GM21447 (cell line): ENCODE measurements at regions not wholly inside any gene's neighbourhood (a gene's known extent, or its start where the extent isn't known, plus 50 kb on each side); places are given as distances from the start of the nearest gene placed in this dataset.
"Not testable (repeated sequence)": the region's sequence is repeated elsewhere in the genome, so short reads cannot be mapped to it uniquely, and the experiment has no call there.

ENCODE experiments used
- ATAC-seq: cut with Tn5 transposase; IDR thresholded peaks from one replicate; pipeline ENCODE4 v1.9.1; 2021; ENCODE audit not compliant: unreplicated experiment

- ATAC-seq, result no peak
These were observed 704.2 kb upstream of the KLHL1 start for GRCh38 chr13:70812481-70812880.

- no peak for ATAC-seq
These were observed 701.3 kb upstream of the KLHL1 start for GRCh38 chr13:70809588-70809987.

GRCh38 chr13:70798385-70798784 lies 690.1 kb upstream of the KLHL1 start:
- ATAC-seq, result no peak

- ATAC-seq, result no peak
These were observed 687.2 kb upstream of the KLHL1 start for GRCh38 chr13:70795484-70795883.

GRCh38 chr13:70792121-70792520 lies 683.9 kb upstream of the KLHL1 start:
- no peak for ATAC-seq

- no peak for ATAC-seq
These were observed 681.5 kb upstream of the KLHL1 start for GRCh38 chr13:70789751-70790150.

DNA sequence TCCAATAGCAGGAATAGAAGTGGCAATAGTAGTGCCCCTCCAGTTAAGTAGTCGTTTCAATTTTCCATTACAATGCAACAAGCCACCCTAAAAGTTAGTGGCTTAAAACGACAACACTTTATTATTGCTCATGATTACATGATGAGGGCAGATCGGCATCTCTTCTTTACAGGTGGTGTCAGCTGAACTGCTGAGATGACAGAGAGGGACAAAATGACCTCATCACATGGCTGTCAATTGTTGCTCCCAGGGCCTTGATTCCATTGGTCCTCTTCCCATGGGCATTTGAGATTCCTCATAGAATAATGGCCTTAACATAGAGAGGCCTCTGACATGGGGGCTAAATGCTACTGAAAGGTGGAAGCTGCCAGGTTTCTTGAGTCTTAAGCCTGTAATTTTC lies 679.8 kb upstream of the KLHL1 start:
- ATAC-seq, result no peak

DNA sequence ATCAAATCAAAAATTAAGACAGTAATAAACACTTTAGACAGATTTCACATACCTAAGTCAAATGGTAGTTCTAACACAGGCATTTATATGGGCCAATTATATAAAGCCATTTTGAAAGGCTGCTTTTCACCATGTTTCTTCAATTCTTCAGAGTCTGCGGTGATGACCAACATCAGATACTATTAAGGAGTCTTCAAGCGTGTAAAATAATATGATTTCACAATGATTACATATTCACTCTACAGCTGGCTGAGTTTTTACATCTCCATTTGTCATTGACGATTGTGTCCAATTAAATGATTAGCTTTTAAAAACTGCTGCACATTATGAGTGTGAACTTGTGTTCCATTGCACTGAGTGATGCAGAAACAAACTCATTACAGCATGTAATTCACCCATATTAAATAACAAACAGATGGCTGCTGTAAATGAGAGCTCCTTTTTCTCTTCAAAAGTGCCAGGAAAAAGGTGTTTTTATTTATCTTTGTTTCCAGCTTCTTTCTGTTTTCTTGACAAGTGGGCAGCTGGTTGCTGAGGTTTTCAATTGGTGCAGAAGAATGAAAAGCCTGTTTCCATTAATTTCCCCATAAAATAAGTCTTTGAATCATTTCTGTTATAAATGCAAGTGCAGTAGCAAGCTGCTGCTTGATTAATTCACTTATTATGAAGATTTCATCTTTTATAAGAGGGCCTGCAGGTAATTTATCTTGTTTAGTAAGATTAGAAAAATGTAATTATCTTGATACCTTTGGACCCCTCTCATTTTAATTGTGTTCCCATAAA lies 676.1 kb upstream of the KLHL1 start:
- no peak for ATAC-seq

GRCh38 chr13:70769817-70770216 lies 661.6 kb upstream of the KLHL1 start:
- ATAC-seq, result no peak

GRCh38 chr13:70758932-70759331 lies 650.7 kb upstream of the KLHL1 start:
- no peak for ATAC-seq

GRCh38 chr13:70756088-70756487 lies 647.8 kb upstream of the KLHL1 start:
- ATAC-seq, result no peak

DNA sequence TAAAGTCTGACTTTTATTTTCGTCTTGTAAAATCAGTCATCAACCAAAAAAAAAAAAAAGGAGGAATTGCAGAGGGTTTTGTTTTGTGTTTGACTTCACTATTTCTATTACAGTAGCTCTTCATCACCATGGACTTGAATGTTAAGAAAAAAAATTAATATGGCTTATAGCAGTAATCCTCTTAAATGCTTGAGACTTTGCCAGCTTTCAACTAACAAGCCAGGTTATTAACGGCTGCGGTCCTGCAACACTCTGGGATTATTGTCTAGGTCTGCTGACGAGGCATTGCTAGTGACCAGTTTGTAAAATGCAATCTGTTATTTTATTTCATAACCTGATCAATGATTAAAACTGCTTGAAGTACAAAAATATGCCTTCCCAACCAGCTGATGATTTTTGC lies 647.2 kb upstream of the KLHL1 start:
- ATAC-seq, result no peak

DNA sequence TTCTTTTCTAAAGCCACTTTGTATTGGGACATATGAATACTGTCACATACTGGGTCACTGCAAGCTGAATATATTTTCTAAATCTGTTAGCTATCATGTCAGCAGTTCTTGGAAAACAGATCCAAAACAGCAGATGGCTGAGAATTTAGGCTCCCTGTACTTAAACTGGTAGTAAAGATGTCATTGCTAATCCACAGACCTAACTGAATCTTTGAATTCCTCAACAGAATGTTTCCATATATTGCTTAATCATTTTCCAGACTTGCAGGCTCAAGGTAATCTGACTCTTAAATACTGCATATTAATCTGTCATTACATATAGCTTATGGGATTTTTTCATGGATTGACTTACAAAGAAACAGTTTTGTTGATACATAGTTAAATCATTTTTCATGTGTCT lies 639.0 kb upstream of the KLHL1 start:
- ATAC-seq, result no peak

DNA sequence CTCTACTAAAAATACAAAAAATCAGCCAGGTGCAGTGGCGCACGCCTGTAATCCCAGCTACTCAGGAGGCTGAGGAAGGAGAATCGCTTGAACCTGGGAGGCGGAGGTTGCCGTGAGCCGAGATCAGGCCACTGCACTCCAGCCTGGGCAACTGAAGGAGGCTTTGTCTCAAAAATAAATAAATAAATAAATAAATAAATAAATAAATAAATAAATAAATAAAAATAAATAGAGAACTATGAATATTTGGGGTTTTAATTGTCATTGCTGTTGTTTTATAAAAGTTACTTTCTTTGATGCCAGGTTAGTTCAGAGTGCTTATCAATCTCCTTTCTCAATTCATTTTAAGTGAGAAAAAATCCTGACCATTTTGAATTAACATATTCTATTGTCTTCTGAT lies 638.2 kb upstream of the KLHL1 start:
- ATAC-seq, result not testable (repeated sequence)

DNA sequence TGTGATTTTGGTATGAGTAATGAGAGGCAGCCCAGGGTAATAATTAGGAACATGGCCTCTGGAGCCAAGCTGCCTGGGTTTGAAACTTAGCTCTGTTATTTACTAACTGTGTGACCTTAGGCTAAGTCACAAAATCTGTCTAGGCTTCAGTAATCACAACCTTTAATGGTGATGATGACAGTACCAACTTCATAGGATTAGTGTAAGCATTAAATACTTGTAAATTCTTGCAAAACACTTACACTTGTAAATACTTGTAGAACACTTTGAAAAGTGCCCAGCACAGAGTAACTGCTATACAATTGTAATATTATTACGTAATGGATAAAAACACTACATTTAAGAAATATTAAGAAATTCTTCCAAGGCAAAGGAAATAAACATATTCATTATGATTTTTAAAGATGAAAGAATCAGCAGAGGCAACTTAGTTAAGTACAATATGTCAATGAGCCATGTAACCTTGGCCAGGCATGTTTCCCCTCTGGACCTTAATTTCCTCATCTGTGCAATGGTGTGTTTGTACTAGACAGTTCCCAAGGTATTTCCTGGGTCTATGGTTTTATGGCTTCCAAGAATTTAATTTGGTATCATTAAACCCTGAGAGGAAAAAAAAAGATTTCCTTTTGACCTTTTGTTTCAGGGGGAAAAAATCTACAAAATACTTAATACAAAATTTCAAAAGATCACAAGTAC lies 628.5 kb upstream of the KLHL1 start:
- ATAC-seq, result no peak

- no peak for ATAC-seq
These were observed 624.4 kb upstream of the KLHL1 start for GRCh38 chr13:70732611-70733010.

DNA sequence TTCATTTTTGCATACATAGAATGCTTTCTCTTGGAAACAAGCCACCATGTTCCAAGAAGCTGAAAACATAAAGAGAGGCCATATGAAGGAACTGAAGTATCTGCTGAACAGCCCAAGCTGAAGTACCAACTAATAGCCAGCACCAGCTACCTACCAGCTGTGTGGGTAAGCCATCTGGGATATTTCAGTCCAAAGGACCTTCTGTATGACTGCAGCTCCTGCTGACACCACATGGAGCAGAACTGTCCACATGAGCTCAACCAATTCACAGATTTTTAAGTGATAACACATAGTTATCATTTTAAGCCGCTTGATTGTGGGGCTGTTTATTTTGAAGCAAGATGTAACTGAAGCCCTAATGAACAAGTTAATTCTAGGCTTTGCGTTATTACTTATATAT lies 621.1 kb upstream of the KLHL1 start:
- no peak for ATAC-seq

- ATAC-seq, result no peak
These were observed 615.5 kb upstream of the KLHL1 start for GRCh38 chr13:70723732-70724131.

DNA sequence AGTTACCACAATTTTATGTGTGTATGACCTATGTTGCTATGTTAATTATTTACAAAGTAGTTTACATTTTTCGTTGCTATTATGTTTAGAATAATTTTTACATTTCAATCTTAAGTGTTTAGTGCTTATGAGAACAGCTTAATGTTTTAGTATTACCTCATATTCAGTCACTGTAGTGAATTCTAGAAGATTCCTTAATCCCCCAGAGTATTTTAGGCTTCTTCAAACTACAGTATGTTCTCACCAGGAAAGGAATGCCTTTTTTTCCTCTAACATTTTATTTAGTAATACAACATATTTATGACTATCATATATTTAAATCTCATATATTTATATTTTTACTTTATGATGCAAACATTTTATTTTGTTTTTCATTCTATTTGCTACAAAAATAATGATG lies 612.1 kb upstream of the KLHL1 start:
- ATAC-seq, result no peak

- no peak for ATAC-seq
These were observed 606.7 kb upstream of the KLHL1 start for GRCh38 chr13:70714993-70715392.

GRCh38 chr13:70708775-70709174 lies 600.5 kb upstream of the KLHL1 start:
- no peak for ATAC-seq

- no peak for ATAC-seq
These were observed 595.5 kb upstream of the KLHL1 start for GRCh38 chr13:70703755-70704154.
